GM06990 (cell line): ENCODE measurements at regions not wholly inside any gene's neighbourhood (a gene's known extent, or its start where the extent isn't known, plus 50 kb on each side); places are given as distances from the start of the nearest gene placed in this dataset.

Source experiments
- DNase-seq: peaks from one replicate; pipeline ENCODE4 v3.0.0-alpha.2; 2011; ENCODE audit not compliant: insufficient read length; ENCODE audit errors: extremely low read depth
- H3K27me3 ChIP-seq: replicated peaks from 2 replicates; pipeline ENCODE4 v1.6.0; 2011; ENCODE audit warnings: low read length; ENCODE audit not compliant: control insufficient read depth, insufficient read depth
- H3K36me3 ChIP-seq: 2 replicates; pipeline ENCODE4 v1.5.1; 2011; ENCODE audit warnings: low read length; ENCODE audit not compliant: control insufficient read depth, insufficient read depth
- H3K4me3 ChIP-seq: replicated peaks from 2 replicates; pipeline ENCODE4 v1.5.1; 2011; ENCODE audit warnings: low read depth, mild to moderate bottlenecking, control low read depth, low read length
- CTCF ChIP-seq: IDR thresholded peaks from 2 replicates; pipeline ENCODE4 v1.5.1; 2011; ENCODE audit warnings: low read length, control low read depth, mild to moderate bottlenecking, inconsistent platforms; ENCODE audit not compliant: insufficient read depth, poor library complexity, severe bottlenecking

DNA sequence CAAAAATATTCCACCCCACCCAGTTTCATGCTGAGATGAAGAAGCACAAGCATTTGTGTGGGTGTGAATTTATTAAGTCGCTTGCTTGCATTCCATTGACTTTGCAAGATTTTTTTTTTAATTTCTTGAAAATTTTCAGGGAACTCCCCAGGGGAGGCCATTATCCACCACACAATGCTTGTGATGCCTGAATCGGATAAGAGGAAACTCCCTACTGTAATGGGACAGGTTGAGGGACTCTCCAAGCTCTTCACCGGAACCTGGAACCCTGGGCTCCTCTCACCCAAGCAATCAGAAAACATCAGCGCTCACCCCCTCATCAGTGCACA lies 153.6 kb upstream of the ZMIZ1 start:
- H3K4me3 ChIP-seq: no peak overlapping the region
- H3K36me3 ChIP-seq: no peaks in the 10 kb centered on the region
- no peak for DNase-seq
- no peak for TF ChIP-seq CTCF
- peaks cover 4% of the 10 kb centered on the region for H3K27me3 ChIP-seq

- no peak for TF ChIP-seq CTCF
- H3K27me3 ChIP-seq: peaks cover 2% of the 10 kb centered on the region
- no peak for DNase-seq
- H3K4me3 ChIP-seq: no peak overlapping the region
- H3K36me3 ChIP-seq: no peaks in the 10 kb centered on the region
Observed at GRCh38 chr10:78916227-78916626, 152.5 kb upstream of the ZMIZ1 start.

DNA sequence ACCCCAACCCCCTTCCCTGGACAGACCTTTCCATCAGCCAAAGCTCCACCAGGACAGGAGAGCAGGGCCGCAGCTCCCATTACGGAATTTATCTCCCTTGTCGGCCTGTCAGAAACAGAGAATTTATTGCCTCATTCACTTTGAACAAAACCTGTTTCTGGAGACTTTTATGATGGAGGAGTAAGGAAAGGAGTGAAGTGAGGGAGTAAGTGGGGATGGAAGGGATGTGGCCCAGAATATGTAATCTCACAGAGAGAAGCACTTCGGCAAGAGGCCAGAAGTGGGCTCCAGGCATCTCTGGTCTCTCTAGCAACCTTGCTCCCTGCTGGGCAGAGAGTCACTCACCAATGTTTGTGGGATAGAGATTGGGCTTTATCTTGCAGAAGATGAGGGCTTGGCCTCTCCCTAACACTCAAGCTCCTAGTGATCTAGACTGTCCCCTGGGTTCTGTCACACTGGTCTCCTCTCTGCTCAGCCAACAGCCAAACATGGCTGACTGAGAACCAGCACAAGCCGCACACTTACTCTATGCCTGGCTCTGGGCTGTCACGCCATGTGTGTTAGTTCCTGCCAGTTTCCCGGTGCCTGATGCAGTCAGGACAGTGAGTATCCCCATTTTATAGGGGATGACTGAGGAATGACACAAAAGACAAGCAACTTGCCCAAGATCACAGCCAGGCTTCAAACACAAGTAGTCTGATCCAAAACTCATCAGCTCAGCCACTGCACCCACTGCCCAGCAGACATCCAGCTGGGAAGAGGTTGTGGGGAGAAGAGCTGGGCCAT lies 149.4 kb upstream of the ZMIZ1 start:
- Histone ChIP-seq H3K36me3 (no peaks in the 10 kb centered on the region), H3K27me3 (peaks cover 2% of the 10 kb centered on the region), H3K4me3 (no peak overlapping the region)
- no peak for TF ChIP-seq CTCF
- no peak for DNase-seq

GRCh38 chr10:78920011-78920410 lies 148.8 kb upstream of the ZMIZ1 start:
- DNase-seq: no peak
- TF ChIP-seq CTCF: no peak
- Histone ChIP-seq H3K4me3 (no peak overlapping the region), H3K36me3 (no peaks in the 10 kb centered on the region), H3K27me3 (no peaks in the 10 kb centered on the region)

DNA sequence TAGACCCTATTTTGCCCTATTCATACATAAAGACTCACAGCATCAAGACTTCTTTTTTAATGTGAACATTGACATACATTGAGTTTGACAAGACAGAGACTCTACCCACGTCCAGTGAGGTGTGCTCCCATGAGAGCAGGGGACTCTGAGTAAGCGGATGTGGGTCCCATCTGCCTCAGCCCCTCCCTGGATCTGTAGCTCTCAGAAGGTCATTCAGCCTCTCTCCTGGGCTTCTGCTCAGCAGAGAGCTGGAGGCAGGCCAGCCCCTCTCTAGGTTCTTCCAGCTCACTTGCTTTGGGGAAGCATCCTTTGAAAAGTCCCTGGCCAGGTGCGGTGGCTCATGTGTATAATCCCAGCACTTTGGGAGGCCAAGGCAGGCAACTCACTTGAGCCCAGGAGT lies 146.9 kb upstream of the ZMIZ1 start:
- no peak for TF ChIP-seq CTCF
- DNase-seq: no peak
- no peaks in the 10 kb centered on the region for H3K36me3 ChIP-seq
- no peaks in the 10 kb centered on the region; the same call in 1 of the 2 replicates for H3K27me3 ChIP-seq
- H3K4me3 ChIP-seq: no peak overlapping the region
